SK-N-SH treated with all-trans-retinoic acid at 6 μM for 48 hours (cell line): ENCODE measurements at regions not wholly inside any gene's neighbourhood (a gene's known extent, or its start where the extent isn't known, plus 50 kb on each side); places are given as distances from the start of the nearest gene placed in this dataset.

Experiments used
- CREB5 ChIP-seq: fragments of 250-450 bp; sonication (Bioruptor Pico); IDR thresholded peaks from 2 replicates; pipeline ENCODE4 v1.5.1; 2020; ENCODE audit warnings: low read depth, mild to moderate bottlenecking, moderate library complexity
- ESRRG ChIP-seq: fragments of 250-450 bp; sonication (Bioruptor Pico); IDR thresholded peaks from 2 replicates; pipeline ENCODE4 v1.6.1; 2021; ENCODE audit warnings: mild to moderate bottlenecking
- ISL1 ChIP-seq: fragments of 250-450 bp; sonication (Bioruptor Pico); IDR thresholded peaks from 2 replicates; pipeline ENCODE4 v2.1.2; 2022; ENCODE audit warnings: mild to moderate bottlenecking, moderate library complexity
- OSR1 ChIP-seq: fragments of 250-450 bp; sonication (Bioruptor Pico); IDR thresholded peaks from 2 replicates; pipeline ENCODE4 v1.8.0; 2022; ENCODE audit warnings: moderate library complexity, mild to moderate bottlenecking, inconsistent platforms
- PATZ1 ChIP-seq: fragments of 250-450 bp; sonication (Bioruptor Pico); IDR thresholded peaks from 2 replicates; pipeline ENCODE4 v1.8.0; 2020; ENCODE audit warnings: mild to moderate bottlenecking, moderate library complexity, borderline replicate concordance
- RARB ChIP-seq: fragments of 250-450 bp; sonication (Bioruptor Pico); IDR thresholded peaks from 2 replicates; pipeline ENCODE4 v1.8.0; 2021; ENCODE audit warnings: mild to moderate bottlenecking, moderate library complexity
- ZC3H10 ChIP-seq: fragments of 250-450 bp; sonication (Bioruptor Pico); IDR thresholded peaks from 2 replicates; pipeline ENCODE4 v1.5.1; 2021; ENCODE audit warnings: mild to moderate bottlenecking, moderate library complexity
- ZFP3 ChIP-seq: fragments of 250-450 bp; sonication (Bioruptor Pico); IDR thresholded peaks from 2 replicates; pipeline ENCODE4 v1.5.0; 2020; ENCODE audit warnings: mild to moderate bottlenecking, moderate library complexity
- ZFP30 ChIP-seq: fragments of 450-650 bp; formaldehyde crosslinking; IDR thresholded peaks from 2 replicates; pipeline ENCODE4 v1.5.0; 2022; ENCODE audit warnings: mild to moderate bottlenecking, moderate library complexity
- ZNF565 ChIP-seq: fragments of 450-650 bp; formaldehyde crosslinking; conservative IDR thresholded peaks from 2 replicates; pipeline ENCODE4 v1.5.0; 2020; ENCODE audit warnings: low read depth, mild to moderate bottlenecking, moderate library complexity
- ZNF70 ChIP-seq: fragments of 450-650 bp; formaldehyde crosslinking; IDR thresholded peaks from 2 replicates; pipeline ENCODE4 v1.5.0; 2020; ENCODE audit warnings: mild to moderate bottlenecking, moderate library complexity

GRCh38 chr3:182005219-182005618, 293.5 kb downstream of the SOX2 start:
- TF ChIP-seq ZFP30 (no peak), PATZ1 (no peak), CREB5 (no peak), ISL1 (CRISPR knock-in tag) (no peak), RARB (no peak), OSR1 (CRISPR knock-in tag) (no peak), ESRRG (CRISPR knock-in tag) (no peak), ZFP3 (CRISPR knock-in tag) (no peak), ZNF70 (CRISPR knock-in tag) (no peak), ZC3H10 (CRISPR knock-in tag) (no peak), ZNF565 (no peak)
